Fibroblast of peridontal ligament (primary cell): ENCODE measurements at regions not wholly inside any gene's neighbourhood (a gene's known extent, or its start where the extent isn't known, plus 50 kb on each side); places are given as distances from the start of the nearest gene placed in this dataset.
"Not testable (repeated sequence)": the region's sequence is repeated elsewhere in the genome, so short reads cannot be mapped to it uniquely, and the experiment has no call there.

Experiments
- DNase-seq: peaks from one replicate; pipeline ENCODE4 v3.0.0-alpha.2; 2010; ENCODE audit errors: extremely low read depth

- no peak for DNase-seq
These were observed 164.6 kb upstream of the PPP1R3A start for GRCh38 chr7:114083166-114084001.

GRCh38 chr7:114082642-114083165 lies 163.9 kb upstream of the PPP1R3A start:
- DNase-seq = no peak

GRCh38 chr7:114081606-114082425 lies 163.0 kb upstream of the PPP1R3A start:
- peak; percentile 81 for DNase-seq

- DNase-seq = not testable (repeated sequence)
These were observed 158.3 kb upstream of the PPP1R3A start for GRCh38 chr7:114077158-114077524.

- not testable (repeated sequence) for DNase-seq
These were observed 157.8 kb upstream of the PPP1R3A start for GRCh38 chr7:114076392-114077157.

GRCh38 chr7:114073701-114074100 lies 154.9 kb upstream of the PPP1R3A start:
- DNase-seq = no peak

GRCh38 chr7:114070246-114070645 lies 151.4 kb upstream of the PPP1R3A start:
- no peak for DNase-seq

GRCh38 chr7:114062810-114063209 lies 144.0 kb upstream of the PPP1R3A start:
- no peak for DNase-seq

- no peak for DNase-seq
These were observed 133.1 kb upstream of the PPP1R3A start for GRCh38 chr7:114051871-114052331.

GRCh38 chr7:114050571-114050970 lies 131.8 kb upstream of the PPP1R3A start:
- no peak for DNase-seq

- DNase-seq = peak; percentile 22
These were observed 129.8 kb upstream of the PPP1R3A start for GRCh38 chr7:114048386-114049235.

- DNase-seq = peak; percentile 75
These were observed 129.1 kb upstream of the PPP1R3A start for GRCh38 chr7:114047889-114048288.

- DNase-seq = no peak
These were observed 114.7 kb upstream of the PPP1R3A start for GRCh38 chr7:114033475-114033874.

- peak; percentile 79 for DNase-seq
These were observed 107.8 kb upstream of the PPP1R3A start for GRCh38 chr7:114026486-114027089.

- DNase-seq = peak; percentile 3
These were observed 102.3 kb upstream of the PPP1R3A start for GRCh38 chr7:114021135-114021534.

- DNase-seq = no peak
These were observed 89.9 kb upstream of the PPP1R3A start for GRCh38 chr7:114008696-114009095.

GRCh38 chr7:114007386-114007785 lies 88.6 kb upstream of the PPP1R3A start:
- DNase-seq = no peak

- DNase-seq = no peak
These were observed 80.1 kb upstream of the PPP1R3A start for GRCh38 chr7:113998934-113999333.

GRCh38 chr7:113996405-113996804 lies 77.6 kb upstream of the PPP1R3A start:
- no peak for DNase-seq

GRCh38 chr7:113986216-113986615 lies 67.4 kb upstream of the PPP1R3A start:
- DNase-seq = no peak
